Activated naive CD4-positive, alpha-beta T cell treated with anti-CD3 and anti-CD28 coated beads, Interleukin-2, amount 10 ng/mL, durations not matched to agents 7 days and 5 days (primary cell): ENCODE measurements at regions not wholly inside any gene's neighbourhood (a gene's known extent, or its start where the extent isn't known, plus 50 kb on each side); places are given as distances from the start of the nearest gene placed in this dataset.

Experiments
- CTCF ChIA-PET: fragments of 350-600 bp; sonication (Branson Sonifier 250); formaldehyde crosslinking; loops from one replicate; lab custom pipeline; 2021; ENCODE audit warnings: antibody characterized with exemption; lab: Charles Lee
- DNase-seq: peaks from one replicate; pipeline ENCODE4 v3.0.0-alpha.2; 2020
- H3K27ac Mint-ChIP-seq: one replicate; pipeline ENCODE4 v1.8.0; 2021; ENCODE audit warnings: mild to moderate bottlenecking, moderate library complexity, mixed read lengths
- H3K27me3 Mint-ChIP-seq: one replicate; pipeline ENCODE4 v1.8.0; 2021; ENCODE audit warnings: mild to moderate bottlenecking, mixed read lengths
- H3K36me3 Mint-ChIP-seq: one replicate; pipeline ENCODE4 v1.8.0; 2021; ENCODE audit warnings: mixed read lengths
- H3K4me1 Mint-ChIP-seq: one replicate; pipeline ENCODE4 v1.8.0; 2021; ENCODE audit warnings: mixed read lengths
- H3K4me3 Mint-ChIP-seq: one replicate; pipeline ENCODE4 v1.8.0; 2021; ENCODE audit warnings: mild to moderate bottlenecking, moderate library complexity, mixed read lengths
- H3K9me3 Mint-ChIP-seq: one replicate; pipeline ENCODE4 v1.8.0; 2021; ENCODE audit warnings: mixed read lengths

DNA sequence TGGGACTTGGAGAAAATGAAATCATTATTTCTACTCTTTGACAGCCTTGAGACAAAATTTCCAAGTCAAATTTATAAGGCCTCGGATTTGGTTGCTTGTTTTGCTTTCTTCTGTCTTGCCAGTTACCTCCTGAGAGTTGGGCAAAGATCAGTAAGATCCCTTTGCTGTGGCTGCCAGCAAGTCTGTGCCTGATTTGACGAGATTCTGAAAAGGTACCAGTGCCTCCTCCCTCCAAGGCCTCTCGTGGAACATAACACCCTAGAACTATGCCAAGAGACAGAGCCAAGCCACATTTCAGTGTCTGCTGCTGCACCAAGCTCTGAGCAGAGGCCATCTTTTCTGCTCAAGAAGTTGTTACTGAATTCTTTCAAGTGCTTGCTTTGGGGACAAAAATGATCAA, 61.0 kb downstream of the GTPBP8 start:
- Mint-ChIP-seq H3K36me3 (no peaks in the 10 kb centered on the region), H3K4me3 (no peak overlapping the region), H3K4me1 (peaks cover 2% of the 10 kb centered on the region), H3K9me3 (peaks cover 2% of the 10 kb centered on the region), H3K27ac (no peak overlapping the region), H3K27me3 (no peaks in the 10 kb centered on the region)
- CTCF ChIA-PET = interaction anchor here (1.2 to 3.3 kb wide), 2 partner anchors 15 to 238 kb away, joined by 4 to 18 read pairs; no protein-coding TSS in a partner anchor
- DNase-seq = no peak

- no peaks in the 10 kb centered on the region for H3K27me3 Mint-ChIP-seq
- H3K4me1 Mint-ChIP-seq = peaks cover 2% of the 10 kb centered on the region
- CTCF ChIA-PET = interaction anchor here (3.3 kb wide), 1 partner anchor 236 kb away, joined by 18 read pairs; no protein-coding TSS in a partner anchor
- H3K9me3 Mint-ChIP-seq = no peaks in the 10 kb centered on the region
- H3K4me3 Mint-ChIP-seq = no peak overlapping the region
- no peak for DNase-seq
- no peak overlapping the region for H3K27ac Mint-ChIP-seq
- no peaks in the 10 kb centered on the region for H3K36me3 Mint-ChIP-seq
Measured at GRCh38 chr3:113053169-113053568, 62.4 kb downstream of the GTPBP8 start.

DNA sequence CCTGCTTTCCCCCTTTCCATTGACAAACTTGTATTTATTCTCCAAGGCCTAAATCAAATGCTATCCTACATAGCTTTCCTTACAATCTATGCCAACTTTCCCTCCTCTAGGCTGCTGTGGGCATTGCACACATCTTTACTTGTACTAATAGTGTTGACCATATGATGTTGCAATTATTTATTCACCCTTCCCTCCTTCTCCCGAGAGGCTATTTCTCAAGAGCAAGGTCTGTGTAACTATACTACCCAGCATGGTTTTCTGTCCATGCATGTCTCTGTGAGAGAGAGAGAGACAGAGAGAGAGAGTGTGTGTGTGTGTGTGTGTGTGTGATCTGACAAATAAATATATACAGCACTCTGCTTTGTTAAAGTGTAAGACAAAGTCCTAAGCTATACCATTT, 63.8 kb downstream of the GTPBP8 start:
- H3K9me3 Mint-ChIP-seq = no peaks in the 10 kb centered on the region
- no peak for DNase-seq
- H3K27me3 Mint-ChIP-seq = no peaks in the 10 kb centered on the region
- peaks cover 2% of the 10 kb centered on the region for H3K4me1 Mint-ChIP-seq
- CTCF ChIA-PET = interaction anchor here (1.3 kb wide), 1 partner anchor 233 kb away, joined by 5 read pairs; no protein-coding TSS in a partner anchor
- H3K27ac Mint-ChIP-seq = no peak overlapping the region
- no peaks in the 10 kb centered on the region for H3K36me3 Mint-ChIP-seq
- no peak overlapping the region for H3K4me3 Mint-ChIP-seq

DNA sequence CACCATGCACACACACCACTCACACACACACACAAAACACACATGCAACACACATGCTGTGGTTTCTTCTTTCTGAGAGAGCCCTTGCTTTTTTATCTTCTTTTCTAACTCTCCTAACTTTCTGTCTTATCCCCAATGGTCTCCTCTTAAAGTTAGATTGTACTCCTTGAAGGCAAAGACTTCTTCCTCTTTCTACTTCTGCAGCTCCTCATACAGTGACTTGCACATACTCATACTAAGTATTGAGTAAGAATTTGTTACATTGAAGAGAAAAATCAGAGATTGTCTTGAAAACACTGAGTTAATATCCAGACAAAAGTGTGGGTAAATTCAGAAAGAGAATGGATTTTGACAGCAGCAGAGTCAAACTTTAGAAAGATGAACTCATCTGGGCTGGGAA, 64.4 kb downstream of the GTPBP8 start:
- CTCF ChIA-PET = interaction anchor here (1.3 to 1.8 kb wide), 2 partner anchors 233 to 234 kb away, joined by 5 to 6 read pairs; no protein-coding TSS in a partner anchor
- H3K27me3 Mint-ChIP-seq = no peaks in the 10 kb centered on the region
- no peak overlapping the region for H3K27ac Mint-ChIP-seq
- DNase-seq = no peak
- no peaks in the 10 kb centered on the region for H3K36me3 Mint-ChIP-seq
- H3K9me3 Mint-ChIP-seq = no peaks in the 10 kb centered on the region
- H3K4me1 Mint-ChIP-seq = peaks cover 2% of the 10 kb centered on the region
- H3K4me3 Mint-ChIP-seq = no peak overlapping the region

DNA sequence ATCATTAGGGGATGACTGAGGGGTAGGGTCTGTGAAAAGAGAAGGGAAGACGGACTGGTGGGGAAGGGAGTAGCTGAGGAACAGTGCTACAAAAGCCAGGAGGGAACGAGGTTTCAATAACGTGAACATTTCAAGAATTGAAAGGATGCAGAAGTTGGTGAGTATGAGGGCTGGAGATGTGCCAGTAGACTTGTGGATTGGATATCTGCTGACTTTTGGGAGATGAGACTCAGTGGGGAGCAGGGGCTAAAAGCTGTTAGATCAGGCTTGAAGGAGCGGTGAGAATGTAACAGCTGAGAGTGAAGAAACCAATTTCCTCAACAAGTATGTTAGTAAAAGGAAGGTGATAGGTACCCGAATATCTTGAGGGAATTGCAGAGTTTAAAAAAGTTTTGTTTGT, 65.2 kb downstream of the GTPBP8 start:
- Mint-ChIP-seq H3K4me1 (peaks cover 2% of the 10 kb centered on the region), H3K27ac (no peak overlapping the region), H3K27me3 (no peaks in the 10 kb centered on the region), H3K9me3 (no peaks in the 10 kb centered on the region), H3K36me3 (no peaks in the 10 kb centered on the region), H3K4me3 (no peak overlapping the region)
- CTCF ChIA-PET = interaction anchor here (1.8 kb wide), 1 partner anchor 233 kb away, joined by 6 read pairs; no protein-coding TSS in a partner anchor
- DNase-seq = no peak

DNA sequence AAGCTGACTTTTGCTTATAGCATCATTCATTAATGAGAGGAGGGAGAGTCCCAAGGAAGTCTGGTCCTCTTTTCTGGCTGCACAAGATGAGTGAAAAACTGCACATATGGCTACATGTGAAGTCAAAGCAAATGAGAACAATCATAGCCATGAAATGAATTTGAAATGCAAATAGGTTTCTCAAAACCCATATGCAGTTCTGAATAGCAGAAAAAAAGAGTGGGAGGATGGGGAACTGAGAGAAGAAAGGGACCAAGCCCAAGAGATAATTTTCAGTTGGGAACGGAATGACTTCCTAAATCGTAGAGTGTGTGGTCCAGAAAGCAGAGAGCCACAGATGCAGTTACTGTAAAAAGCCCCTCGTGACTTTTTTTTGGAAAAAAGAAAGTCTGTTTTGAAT, 66.3 kb downstream of the GTPBP8 start:
- H3K9me3 Mint-ChIP-seq = no peaks in the 10 kb centered on the region
- no peak overlapping the region for H3K4me3 Mint-ChIP-seq
- no peak overlapping the region for H3K27ac Mint-ChIP-seq
- no peak for DNase-seq
- no peaks in the 10 kb centered on the region for H3K27me3 Mint-ChIP-seq
- H3K36me3 Mint-ChIP-seq = no peaks in the 10 kb centered on the region
- H3K4me1 Mint-ChIP-seq = peaks cover 2% of the 10 kb centered on the region
- CTCF ChIA-PET = interaction anchor here (1.8 kb wide), 1 partner anchor 232 kb away, joined by 6 read pairs; no protein-coding TSS in a partner anchor

GRCh38 chr3:113058188-113058587, 67.4 kb downstream of the GTPBP8 start:
- H3K4me3 Mint-ChIP-seq = no peak overlapping the region
- no peaks in the 10 kb centered on the region for H3K36me3 Mint-ChIP-seq
- no peak for DNase-seq
- CTCF ChIA-PET = interaction anchor here (1.3 kb wide), 1 partner anchor 231 kb away, joined by 7 read pairs; no protein-coding TSS in a partner anchor
- H3K27me3 Mint-ChIP-seq = no peaks in the 10 kb centered on the region
- H3K4me1 Mint-ChIP-seq = no peaks in the 10 kb centered on the region
- H3K9me3 Mint-ChIP-seq = no peaks in the 10 kb centered on the region
- H3K27ac Mint-ChIP-seq = no peak overlapping the region

- Mint-ChIP-seq H3K4me1 (no peaks in the 10 kb centered on the region), H3K4me3 (no peak overlapping the region), H3K27ac (no peak overlapping the region), H3K36me3 (peaks cover 3% of the 10 kb centered on the region), H3K27me3 (no peaks in the 10 kb centered on the region), H3K9me3 (no peaks in the 10 kb centered on the region)
- CTCF ChIA-PET = no interaction called here
- DNase-seq = no peak
Measured at GRCh38 chr3:113062705-113063104, 71.9 kb downstream of the GTPBP8 start.

- DNase-seq = no peak
- Mint-ChIP-seq H3K9me3 (no peaks in the 10 kb centered on the region), H3K36me3 (peaks cover 3% of the 10 kb centered on the region), H3K27ac (no peak overlapping the region), H3K4me1 (no peaks in the 10 kb centered on the region), H3K4me3 (no peak overlapping the region), H3K27me3 (no peaks in the 10 kb centered on the region)
- CTCF ChIA-PET = no interaction called here
Measured at GRCh38 chr3:113063126-113063894, 72.5 kb downstream of the GTPBP8 start.

- DNase-seq = no peak
- Mint-ChIP-seq H3K4me1 (no peaks in the 10 kb centered on the region), H3K27me3 (no peaks in the 10 kb centered on the region), H3K36me3 (peaks cover 3% of the 10 kb centered on the region), H3K9me3 (peaks cover 3% of the 10 kb centered on the region), H3K4me3 (no peak overlapping the region), H3K27ac (no peak overlapping the region)
- CTCF ChIA-PET = no interaction called here
Measured at GRCh38 chr3:113064183-113064582, 73.4 kb downstream of the GTPBP8 start.

- Mint-ChIP-seq H3K36me3 (peaks cover 3% of the 10 kb centered on the region), H3K9me3 (peaks cover 3% of the 10 kb centered on the region), H3K27ac (no peak overlapping the region), H3K4me1 (no peaks in the 10 kb centered on the region), H3K27me3 (no peaks in the 10 kb centered on the region), H3K4me3 (no peak overlapping the region)
- no peak for DNase-seq
- CTCF ChIA-PET = no interaction called here
Measured at GRCh38 chr3:113065336-113065735, 74.6 kb downstream of the GTPBP8 start.

GRCh38 chr3:113070072-113070640, 79.4 kb downstream of the GTPBP8 start:
- peaks cover 3% of the 10 kb centered on the region for H3K9me3 Mint-ChIP-seq
- no peak overlapping the region for H3K27ac Mint-ChIP-seq
- H3K4me3 Mint-ChIP-seq = no peak overlapping the region
- DNase-seq = no peak
- CTCF ChIA-PET = interaction anchor here (0.9 kb wide), 1 partner anchor 17 kb away, joined by 4 read pairs; no protein-coding TSS in a partner anchor
- H3K36me3 Mint-ChIP-seq = peaks cover 3% of the 10 kb centered on the region
- no peaks in the 10 kb centered on the region for H3K4me1 Mint-ChIP-seq
- no peaks in the 10 kb centered on the region for H3K27me3 Mint-ChIP-seq

DNA sequence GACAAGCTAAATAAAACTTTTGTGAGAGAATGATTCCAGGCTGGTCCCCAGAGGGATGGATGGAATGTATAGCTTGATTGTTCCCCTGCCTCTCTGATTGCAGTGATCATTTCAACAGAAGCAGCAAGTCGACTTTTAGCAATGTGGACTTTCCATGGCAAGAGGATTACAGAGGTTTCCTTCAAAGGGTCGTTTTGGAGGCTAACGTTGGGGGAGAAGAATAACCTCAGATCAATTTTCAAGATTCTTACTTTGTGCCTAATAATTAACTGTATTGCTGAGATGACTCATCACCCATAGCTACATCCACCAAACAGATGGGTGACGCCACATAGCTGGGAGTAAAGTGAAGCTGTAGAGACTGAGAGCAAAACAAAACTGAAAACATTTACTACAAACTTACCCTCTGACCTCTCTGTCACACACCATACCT, 79.9 kb downstream of the GTPBP8 start:
- no peak for DNase-seq
- Mint-ChIP-seq H3K27ac (no peak overlapping the region), H3K4me3 (no peak overlapping the region), H3K27me3 (no peaks in the 10 kb centered on the region), H3K9me3 (peaks cover 3% of the 10 kb centered on the region), H3K36me3 (no peaks in the 10 kb centered on the region), H3K4me1 (no peaks in the 10 kb centered on the region)
- CTCF ChIA-PET = interaction anchor here (0.9 kb wide), 1 partner anchor 16 kb away, joined by 4 read pairs; no protein-coding TSS in a partner anchor

- no peak overlapping the region for H3K4me3 Mint-ChIP-seq
- H3K4me1 Mint-ChIP-seq = no peaks in the 10 kb centered on the region
- no peaks in the 10 kb centered on the region for H3K27me3 Mint-ChIP-seq
- H3K9me3 Mint-ChIP-seq = no peaks in the 10 kb centered on the region
- H3K36me3 Mint-ChIP-seq = no peaks in the 10 kb centered on the region
- DNase-seq = no peak
- CTCF ChIA-PET = no interaction called here
- H3K27ac Mint-ChIP-seq = no peak overlapping the region
Measured at GRCh38 chr3:113075588-113075987, 84.8 kb downstream of the GTPBP8 start.
